ENCODE measurements at regions not wholly inside any gene's neighbourhood (a gene's known extent, or its start where the extent isn't known, plus 50 kb on each side); places are given as distances from the start of the nearest gene placed in this dataset.
A peak's percentile ranks its signal among the peaks of the same experiment; 100 is the strongest.

GRCh38 chr5:66241136-66241825 is 97.2 kb downstream of the SREK1 start:
- H4K20me1 ChIP-seq (ENCODE audit: insufficient read depth, low read length), result no peaks in the 10 kb centered on the region
- intact Hi-C loops (cut with micrococcal nuclease; ENCODE audit: unreplicated experiment), result no loop called here
- no peaks in the 10 kb centered on the region for H3K4me1 ChIP-seq (ENCODE audit: insufficient read depth, low read length)
- no peak overlapping the region for H3K4me3 ChIP-seq (replicated peaks in 1 of 3; ENCODE audit: insufficient read depth in 1 of 3, low read depth in 2 of 3, low read length in 3 of 3)
- ATAC-seq (peak; percentile 61), DNase-seq (ENCODE audit: low spot score) (no peak), FAIRE-seq (no peak)
- ChIA-PET CTCF (ENCODE audit: low intra/inter-chr PET ratio, low total read pairs) (no interaction called here), POLR2A (no interaction called here)
- H3K27ac ChIP-seq (ENCODE audit: extremely low read length, insufficient read depth, low read length), result no peak overlapping the region
- H2AFZ ChIP-seq (ENCODE audit: low read length), result no peak overlapping the region
- in situ Hi-C loops (cut with HindIII; ENCODE audit: extremely low pct_ligation_motif_present, low pct_unique_long_range_greater_than_20kb), result no loop called here
- no peak overlapping the region for H3K9ac ChIP-seq (ENCODE audit: insufficient read depth, low read depth, low read length)
- no peaks in the 10 kb centered on the region for H3K79me2 ChIP-seq (ENCODE audit: insufficient read depth, low read length)
- 31% methylated on average over 7 of the region's 12 CpGs for WGBS (ENCODE audit: low lambda C conversion rate)
- TF ChIP-seq CTCF (CRISPR knock-in tag; IDR thresholded peaks at IDR 0.05), result peak; percentile 12; the same call in 1 of the 2 replicates
- no peak for TF ChIP-seq SPEN (CRISPR knock-in tag; IDR thresholded peaks at IDR 0.05; ENCODE audit: low read depth)
- TF ChIP-seq ZNF33B (CRISPR knock-in tag; IDR thresholded peaks at IDR 0.05), result no peak
- no peak for TF ChIP-seq ZNF441 (CRISPR knock-in tag; IDR thresholded peaks at IDR 0.05; ENCODE audit: borderline replicate concordance)
- H3K27me3 ChIP-seq (ENCODE audit: control insufficient read depth in 1 of 2, insufficient read depth in 2 of 2, low read length in 2 of 2), result peaks cover 3 to 30% of the 10 kb centered on the region in 2 experiments; a peak in 3 of 5 replicates
- no peak overlapping the region for H3K4me2 ChIP-seq (ENCODE audit: low read depth, low read length)
- BruUV-seq (replicated peaks), result no TSS peak
- H3K36me3 ChIP-seq (replicated peaks in 1 of 2; ENCODE audit: control insufficient read depth in 1 of 2, insufficient read depth in 2 of 2, low read length in 2 of 2), result no peaks in the 10 kb centered on the region
- no peaks in the 10 kb centered on the region for H3K9me3 ChIP-seq (ENCODE audit: low read length)

- ATAC-seq (no peak), FAIRE-seq (no peak), DNase-seq (ENCODE audit: low spot score) (no peak)
- Histone ChIP-seq H4K20me1 (ENCODE audit: insufficient read depth, low read length) (no peaks in the 10 kb centered on the region), H3K79me2 (ENCODE audit: insufficient read depth, low read length) (no peaks in the 10 kb centered on the region), H3K36me3 (replicated peaks in 1 of 2; ENCODE audit: control insufficient read depth in 1 of 2, insufficient read depth in 2 of 2, low read length in 2 of 2) (no peaks in the 10 kb centered on the region), H3K9me3 (ENCODE audit: low read length) (no peaks in the 10 kb centered on the region), H3K4me3 (replicated peaks in 1 of 3; ENCODE audit: insufficient read depth in 1 of 3, low read depth in 2 of 3, low read length in 3 of 3) (no peak overlapping the region), H2AFZ (ENCODE audit: low read length) (no peak overlapping the region), H3K4me1 (ENCODE audit: insufficient read depth, low read length) (no peaks in the 10 kb centered on the region), H3K27ac (ENCODE audit: extremely low read length, insufficient read depth, low read length) (no peak overlapping the region), H3K27me3 (ENCODE audit: control insufficient read depth in 1 of 2, insufficient read depth in 2 of 2, low read length in 2 of 2) (peaks cover 3 to 27% of the 10 kb centered on the region in 2 experiments; a peak in 3 of 5 replicates), H3K9ac (ENCODE audit: insufficient read depth, low read depth, low read length) (no peak overlapping the region), H3K4me2 (ENCODE audit: low read depth, low read length) (no peak overlapping the region)
- intact Hi-C loops (cut with micrococcal nuclease; ENCODE audit: unreplicated experiment) (no loop called here), in situ Hi-C loops (cut with HindIII; ENCODE audit: extremely low pct_ligation_motif_present, low pct_unique_long_range_greater_than_20kb) (no loop called here)
- CTCF ChIA-PET (ENCODE audit: low intra/inter-chr PET ratio, low total read pairs), result no interaction called here
- BruUV-seq (replicated peaks), result no TSS peak
- POLR2A ChIA-PET, result no interaction called here
- WGBS (ENCODE audit: low lambda C conversion rate), result 35% methylated on average over 5 of the region's 5 CpGs
- TF ChIP-seq ZNF136 (CRISPR knock-in tag; IDR thresholded peaks at IDR 0.05; ENCODE audit: low read depth) (no peak), ASH2L (IDR thresholded peaks at IDR 0.05; ENCODE audit: insufficient read length, low read depth, low read length) (no peak), RBFOX2 (IDR thresholded peaks at IDR 0.05; ENCODE audit: low read depth, low read length) (no peak), FOXK2 (IDR thresholded peaks at IDR 0.05) (no peak), ZBED4 (CRISPR knock-in tag; IDR thresholded peaks at IDR 0.05; ENCODE audit: borderline replicate concordance) (no peak), TMF1 (CRISPR knock-in tag; IDR thresholded peaks at IDR 0.05; ENCODE audit: low read depth) (no peak)
Measured at GRCh38 chr5:66242050-66242715, 98.1 kb downstream of the SREK1 start.
